ENCODE measurements at regions not wholly inside any gene's neighbourhood (a gene's known extent, or its start where the extent isn't known, plus 50 kb on each side); places are given as distances from the start of the nearest gene placed in this dataset.

DNA sequence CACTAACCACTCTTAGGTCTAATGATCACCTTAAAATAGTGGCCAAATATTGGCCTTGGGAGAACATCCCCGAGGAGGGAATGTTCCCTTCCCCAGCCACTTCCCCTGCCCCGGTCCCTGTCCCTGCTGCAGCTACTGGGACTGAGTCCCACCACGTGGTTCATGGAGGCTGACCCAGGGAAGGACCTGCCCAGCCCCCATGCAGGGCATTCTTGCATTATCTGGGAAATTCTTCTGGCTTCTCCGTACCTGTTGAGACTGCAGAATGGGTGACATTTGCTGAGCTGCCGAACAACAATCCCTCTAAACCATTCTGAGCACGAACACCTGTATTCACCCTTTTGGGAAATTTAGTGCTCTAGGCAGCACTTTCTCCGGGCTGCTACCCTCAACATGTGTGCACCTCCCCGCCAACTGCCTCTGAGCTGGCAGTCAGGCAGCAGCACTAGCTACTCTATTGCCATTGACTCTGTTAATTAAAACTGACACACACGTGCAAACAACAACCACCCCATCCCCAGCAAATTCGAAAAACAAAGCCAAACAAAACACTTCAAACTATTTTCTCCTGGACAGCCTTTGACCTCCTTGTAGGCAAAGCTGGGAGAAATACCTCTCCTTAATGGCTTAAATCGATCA is 567.4 kb upstream of the MKI67 start:
- TF ChIP-seq, protein P1, sequence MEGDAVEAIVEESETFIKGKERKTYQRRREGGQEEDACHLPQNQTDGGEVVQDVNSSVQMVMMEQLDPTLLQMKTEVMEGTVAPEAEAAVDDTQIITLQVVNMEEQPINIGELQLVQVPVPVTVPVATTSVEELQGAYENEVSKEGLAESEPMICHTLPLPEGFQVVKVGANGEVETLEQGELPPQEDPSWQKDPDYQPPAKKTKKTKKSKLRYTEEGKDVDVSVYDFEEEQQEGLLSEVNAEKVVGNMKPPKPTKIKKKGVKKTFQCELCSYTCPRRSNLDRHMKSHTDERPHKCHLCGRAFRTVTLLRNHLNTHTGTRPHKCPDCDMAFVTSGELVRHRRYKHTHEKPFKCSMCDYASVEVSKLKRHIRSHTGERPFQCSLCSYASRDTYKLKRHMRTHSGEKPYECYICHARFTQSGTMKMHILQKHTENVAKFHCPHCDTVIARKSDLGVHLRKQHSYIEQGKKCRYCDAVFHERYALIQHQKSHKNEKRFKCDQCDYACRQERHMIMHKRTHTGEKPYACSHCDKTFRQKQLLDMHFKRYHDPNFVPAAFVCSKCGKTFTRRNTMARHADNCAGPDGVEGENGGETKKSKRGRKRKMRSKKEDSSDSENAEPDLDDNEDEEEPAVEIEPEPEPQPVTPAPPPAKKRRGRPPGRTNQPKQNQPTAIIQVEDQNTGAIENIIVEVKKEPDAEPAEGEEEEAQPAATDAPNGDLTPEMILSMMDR (IDR thresholded peaks at IDR 0.05), result no peak
- TF ChIP-seq POLR2A (IDR thresholded peaks at IDR 0.05), result no peak
